ENCODE measurements at regions not wholly inside any gene's neighbourhood (a gene's known extent, or its start where the extent isn't known, plus 50 kb on each side); places are given as distances from the start of the nearest gene placed in this dataset.

GRCh38 chr6:92160226-92160625 is 1259.1 kb downstream of the EPHA7 start:
- Histone ChIP-seq H3K4me1 (no peaks in the 10 kb centered on the region), H3K4me3 (no peak overlapping the region), H3K9me3 (no peaks in the 10 kb centered on the region), H3K36me3 (no peaks in the 10 kb centered on the region), H3K27ac (no peak overlapping the region), H3K27me3 (no peaks in the 10 kb centered on the region)
- intact Hi-C loops (cut with DNase I): no loop called here
- TF ChIP-seq POLR2A (IDR thresholded peaks at IDR 0.05) (no peak), POLR2AphosphoS5 (IDR thresholded peaks at IDR 0.05; ENCODE audit: insufficient read depth in 1 of 2, low read depth in 1 of 2) (no peak), CTCF (IDR thresholded peaks at IDR 0.05) (no peak)
- DNase-seq (ENCODE audit: extremely low spot score in 2 of 2): no peak

GRCh38 chr6:92159046-92159445 is 1260.3 kb downstream of the EPHA7 start:
- intact Hi-C loops (cut with DNase I): no loop called here
- H3K9me3 ChIP-seq: no peaks in the 10 kb centered on the region
- DNase-seq (ENCODE audit: extremely low spot score in 2 of 2): no peak
- H3K4me1 ChIP-seq: no peaks in the 10 kb centered on the region
- H3K36me3 ChIP-seq: no peaks in the 10 kb centered on the region
- H3K4me3 ChIP-seq: no peak overlapping the region
- no peak overlapping the region for H3K27ac ChIP-seq
- no peaks in the 10 kb centered on the region for H3K27me3 ChIP-seq
- TF ChIP-seq CTCF (IDR thresholded peaks at IDR 0.05) (no peak), POLR2A (IDR thresholded peaks at IDR 0.05) (no peak), POLR2AphosphoS5 (IDR thresholded peaks at IDR 0.05; ENCODE audit: insufficient read depth in 1 of 2, low read depth in 1 of 2) (no peak)

- Histone ChIP-seq H3K4me1 (no peaks in the 10 kb centered on the region), H3K9me3 (no peaks in the 10 kb centered on the region), H3K27me3 (no peaks in the 10 kb centered on the region), H3K27ac (no peak overlapping the region), H3K4me3 (no peak overlapping the region), H3K36me3 (no peaks in the 10 kb centered on the region)
- DNase-seq (ENCODE audit: extremely low spot score in 2 of 2): no peak
- TF ChIP-seq CTCF (IDR thresholded peaks at IDR 0.05): no peak
- TF ChIP-seq POLR2AphosphoS5 (IDR thresholded peaks at IDR 0.05; ENCODE audit: insufficient read depth in 1 of 2, low read depth in 1 of 2): no peak
- TF ChIP-seq POLR2A (IDR thresholded peaks at IDR 0.05): no peak
- intact Hi-C loops (cut with DNase I): no loop called here
Measured at GRCh38 chr6:92150553-92150952, 1268.8 kb downstream of the EPHA7 start.

- Histone ChIP-seq H3K27me3 (no peaks in the 10 kb centered on the region), H3K27ac (no peak overlapping the region), H3K4me1 (no peaks in the 10 kb centered on the region), H3K9me3 (no peaks in the 10 kb centered on the region), H3K4me3 (no peak overlapping the region), H3K36me3 (no peaks in the 10 kb centered on the region)
- intact Hi-C loops (cut with DNase I): no loop called here
- no peak for DNase-seq (ENCODE audit: extremely low spot score in 2 of 2)
- TF ChIP-seq CTCF (IDR thresholded peaks at IDR 0.05) (no peak), POLR2AphosphoS5 (IDR thresholded peaks at IDR 0.05; ENCODE audit: insufficient read depth in 1 of 2, low read depth in 1 of 2) (no peak), POLR2A (IDR thresholded peaks at IDR 0.05) (no peak)
Measured at GRCh38 chr6:92147246-92147645, 1272.1 kb downstream of the EPHA7 start.

GRCh38 chr6:92139601-92140000 is 1279.8 kb downstream of the EPHA7 start:
- Histone ChIP-seq H3K27me3 (no peaks in the 10 kb centered on the region), H3K9me3 (no peaks in the 10 kb centered on the region), H3K4me1 (no peaks in the 10 kb centered on the region), H3K27ac (no peak overlapping the region), H3K4me3 (no peak overlapping the region), H3K36me3 (no peaks in the 10 kb centered on the region)
- no peak for DNase-seq (ENCODE audit: extremely low spot score in 2 of 2)
- intact Hi-C loops (cut with DNase I): no loop called here
- TF ChIP-seq CTCF (IDR thresholded peaks at IDR 0.05): no peak
- no peak for TF ChIP-seq POLR2AphosphoS5 (IDR thresholded peaks at IDR 0.05; ENCODE audit: insufficient read depth in 1 of 2, low read depth in 1 of 2)
- TF ChIP-seq POLR2A (IDR thresholded peaks at IDR 0.05): no peak
